ENCODE measurements at regions not wholly inside any gene's neighbourhood (a gene's known extent, or its start where the extent isn't known, plus 50 kb on each side); places are given as distances from the start of the nearest gene placed in this dataset.

DNA sequence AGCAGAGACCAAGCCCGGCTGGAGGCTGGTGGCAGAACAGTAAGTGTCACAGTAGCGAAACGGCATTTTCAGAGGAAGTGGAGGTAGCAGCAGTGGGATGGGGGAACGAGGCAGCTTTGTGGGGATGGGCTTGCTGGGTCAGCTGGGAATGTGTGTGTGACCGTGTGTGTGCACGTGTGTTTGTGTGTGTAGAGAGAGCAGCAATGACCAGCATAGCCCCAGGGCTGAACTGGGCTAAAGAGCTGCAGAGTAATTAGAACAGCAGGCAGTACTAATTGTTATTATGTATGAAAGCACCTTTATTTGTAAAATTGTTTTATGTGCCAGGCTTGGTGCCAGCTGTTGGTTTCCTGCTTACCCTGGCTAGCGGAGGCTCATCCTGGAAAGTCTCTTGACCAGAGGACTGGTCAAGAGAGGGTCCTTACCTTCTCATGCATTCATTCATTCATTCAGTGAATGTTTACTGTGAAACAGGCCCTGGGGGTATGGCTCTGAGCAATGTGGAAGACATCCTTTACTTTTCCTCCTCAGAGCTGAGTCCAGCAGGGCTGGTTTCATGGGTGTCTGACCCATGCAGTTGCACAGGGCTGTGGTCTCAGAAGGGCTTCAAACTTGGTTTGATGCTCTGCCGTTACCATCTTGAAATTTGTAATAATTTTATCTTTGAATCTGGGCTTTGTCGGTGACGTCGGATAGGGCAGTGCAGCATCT lies 184.6 kb downstream of the SEC23IP start (continued):
- TF ChIP-seq, protein P1, sequence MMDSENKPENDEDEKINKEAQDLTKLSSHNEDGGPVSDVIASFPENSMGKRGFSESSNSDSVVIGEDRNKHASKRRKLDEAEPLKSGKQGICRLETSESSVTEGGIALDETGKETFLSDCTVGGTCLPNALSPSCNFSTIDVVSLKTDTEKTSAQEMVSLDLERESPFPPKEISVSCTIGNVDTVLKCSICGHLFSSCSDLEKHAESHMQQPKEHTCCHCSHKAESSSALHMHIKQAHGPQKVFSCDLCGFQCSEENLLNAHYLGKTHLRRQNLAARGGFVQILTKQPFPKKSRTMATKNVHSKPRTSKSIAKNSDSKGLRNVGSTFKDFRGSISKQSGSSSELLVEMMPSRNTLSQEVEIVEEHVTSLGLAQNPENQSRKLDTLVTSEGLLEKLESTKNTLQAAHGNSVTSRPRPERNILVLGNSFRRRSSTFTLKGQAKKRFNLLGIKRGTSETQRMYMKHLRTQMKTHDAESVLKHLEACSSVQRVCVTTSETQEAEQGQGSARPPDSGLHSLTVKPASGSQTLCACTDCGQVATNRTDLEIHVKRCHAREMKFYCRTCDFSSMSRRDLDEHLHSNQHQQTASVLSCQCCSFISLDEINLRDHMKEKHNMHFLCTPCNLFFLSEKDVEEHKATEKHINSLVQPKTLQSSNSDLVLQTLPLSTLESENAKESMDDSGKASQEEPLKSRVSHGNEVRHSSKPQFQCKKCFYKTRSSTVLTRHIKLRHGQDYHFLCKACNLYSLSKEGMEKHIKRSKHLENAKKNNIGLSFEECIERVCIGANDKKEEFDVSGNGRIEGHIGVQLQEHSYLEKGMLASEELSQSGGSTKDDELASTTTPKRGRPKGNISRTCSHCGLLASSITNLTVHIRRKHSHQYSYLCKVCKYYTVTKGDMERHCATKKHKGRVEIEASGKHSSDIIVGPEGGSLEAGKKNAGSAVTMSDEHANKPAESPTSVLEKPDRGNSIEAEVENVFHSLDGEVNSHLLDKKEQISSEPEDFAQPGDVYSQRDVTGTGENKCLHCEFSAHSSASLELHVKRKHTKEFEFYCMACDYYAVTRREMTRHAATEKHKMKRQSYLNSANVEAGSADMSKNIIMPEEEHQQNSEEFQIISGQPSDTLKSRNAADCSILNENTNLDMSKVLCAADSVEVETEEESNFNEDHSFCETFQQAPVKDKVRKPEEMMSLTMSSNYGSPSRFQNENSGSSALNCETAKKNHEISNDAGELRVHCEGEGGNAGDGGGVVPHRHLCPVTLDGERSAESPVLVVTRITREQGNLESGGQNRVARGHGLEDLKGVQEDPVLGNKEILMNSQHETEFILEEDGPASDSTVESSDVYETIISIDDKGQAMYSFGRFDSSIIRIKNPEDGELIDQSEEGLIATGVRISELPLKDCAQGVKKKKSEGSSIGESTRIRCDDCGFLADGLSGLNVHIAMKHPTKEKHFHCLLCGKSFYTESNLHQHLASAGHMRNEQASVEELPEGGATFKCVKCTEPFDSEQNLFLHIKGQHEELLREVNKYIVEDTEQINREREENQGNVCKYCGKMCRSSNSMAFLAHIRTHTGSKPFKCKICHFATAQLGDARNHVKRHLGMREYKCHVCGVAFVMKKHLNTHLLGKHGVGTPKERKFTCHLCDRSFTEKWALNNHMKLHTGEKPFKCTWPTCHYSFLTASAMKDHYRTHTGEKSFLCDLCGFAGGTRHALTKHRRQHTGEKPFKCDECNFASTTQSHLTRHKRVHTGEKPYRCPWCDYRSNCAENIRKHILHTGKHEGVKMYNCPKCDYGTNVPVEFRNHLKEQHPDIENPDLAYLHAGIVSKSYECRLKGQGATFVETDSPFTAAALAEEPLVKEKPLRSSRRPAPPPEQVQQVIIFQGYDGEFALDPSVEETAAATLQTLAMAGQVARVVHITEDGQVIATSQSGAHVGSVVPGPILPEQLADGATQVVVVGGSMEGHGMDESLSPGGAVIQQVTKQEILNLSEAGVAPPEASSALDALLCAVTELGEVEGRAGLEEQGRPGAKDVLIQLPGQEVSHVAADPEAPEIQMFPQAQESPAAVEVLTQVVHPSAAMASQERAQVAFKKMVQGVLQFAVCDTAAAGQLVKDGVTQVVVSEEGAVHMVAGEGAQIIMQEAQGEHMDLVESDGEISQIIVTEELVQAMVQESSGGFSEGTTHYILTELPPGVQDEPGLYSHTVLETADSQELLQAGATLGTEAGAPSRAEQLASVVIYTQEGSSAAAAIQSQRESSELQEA (IDR thresholded peaks at IDR 0.05; ENCODE audit: low read depth): no peak
- TF ChIP-seq ZBTB7A (IDR thresholded peaks at IDR 0.05; ENCODE audit: borderline replicate concordance, control insufficient read depth, low read depth, low read length) (no peak), ZNF24 (IDR thresholded peaks at IDR 0.05) (no peak), ZNF830 (CRISPR knock-in tag; IDR thresholded peaks at IDR 0.05) (no peak)
